ENCODE measurements at regions not wholly inside any gene's neighbourhood (a gene's known extent, or its start where the extent isn't known, plus 50 kb on each side); places are given as distances from the start of the nearest gene placed in this dataset.

DNA sequence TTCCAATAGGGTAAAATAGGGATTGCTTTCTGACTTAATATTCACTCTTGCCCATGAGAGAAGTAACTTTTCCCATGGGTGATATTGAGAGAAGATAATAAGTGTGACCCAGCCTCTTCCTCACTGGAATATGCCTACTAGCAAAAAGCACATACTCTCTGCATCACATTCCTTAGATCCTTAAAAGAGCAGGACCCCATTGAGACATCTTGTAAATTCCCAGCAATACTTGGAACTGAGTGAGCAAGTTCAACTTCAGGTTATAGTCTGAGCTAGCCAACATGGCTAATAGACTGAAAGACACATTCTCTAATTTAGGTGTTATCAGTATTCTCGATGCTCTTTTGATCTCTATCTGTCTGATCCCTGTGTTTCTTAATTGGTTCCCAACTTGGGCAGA, 1372.3 kb downstream of the STIM2 start (continued):
- TF ChIP-seq, protein P1, sequence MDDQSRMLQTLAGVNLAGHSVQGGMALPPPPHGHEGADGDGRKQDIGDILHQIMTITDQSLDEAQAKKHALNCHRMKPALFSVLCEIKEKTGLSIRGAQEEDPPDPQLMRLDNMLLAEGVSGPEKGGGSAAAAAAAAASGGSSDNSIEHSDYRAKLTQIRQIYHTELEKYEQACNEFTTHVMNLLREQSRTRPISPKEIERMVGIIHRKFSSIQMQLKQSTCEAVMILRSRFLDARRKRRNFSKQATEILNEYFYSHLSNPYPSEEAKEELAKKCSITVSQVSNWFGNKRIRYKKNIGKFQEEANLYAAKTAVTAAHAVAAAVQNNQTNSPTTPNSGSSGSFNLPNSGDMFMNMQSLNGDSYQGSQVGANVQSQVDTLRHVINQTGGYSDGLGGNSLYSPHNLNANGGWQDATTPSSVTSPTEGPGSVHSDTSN (IDR thresholded peaks at IDR 0.05): no peak
- TF ChIP-seq RCOR1 (IDR thresholded peaks at IDR 0.05; ENCODE audit: low read depth, low read length): no peak
- no peak for TF ChIP-seq GATA3 (IDR thresholded peaks at IDR 0.05; ENCODE audit: borderline replicate concordance)
- no peak for TF ChIP-seq CHD4 (IDR thresholded peaks at IDR 0.05; ENCODE audit: borderline replicate concordance)
- no peak for TF ChIP-seq FOSB (CRISPR knock-in tag; IDR thresholded peaks at IDR 0.05)
- TF ChIP-seq BHLHE40 (IDR thresholded peaks at IDR 0.05; ENCODE audit: low read depth, low read length): no peak
- TF ChIP-seq JUNB (IDR thresholded peaks at IDR 0.05): no peak
- TF ChIP-seq, protein P2, sequence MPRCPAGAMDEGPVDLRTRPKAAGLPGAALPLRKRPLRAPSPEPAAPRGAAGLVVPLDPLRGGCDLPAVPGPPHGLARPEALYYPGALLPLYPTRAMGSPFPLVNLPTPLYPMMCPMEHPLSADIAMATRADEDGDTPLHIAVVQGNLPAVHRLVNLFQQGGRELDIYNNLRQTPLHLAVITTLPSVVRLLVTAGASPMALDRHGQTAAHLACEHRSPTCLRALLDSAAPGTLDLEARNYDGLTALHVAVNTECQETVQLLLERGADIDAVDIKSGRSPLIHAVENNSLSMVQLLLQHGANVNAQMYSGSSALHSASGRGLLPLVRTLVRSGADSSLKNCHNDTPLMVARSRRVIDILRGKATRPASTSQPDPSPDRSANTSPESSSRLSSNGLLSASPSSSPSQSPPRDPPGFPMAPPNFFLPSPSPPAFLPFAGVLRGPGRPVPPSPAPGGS (IDR thresholded peaks at IDR 0.05): no peak

DNA sequence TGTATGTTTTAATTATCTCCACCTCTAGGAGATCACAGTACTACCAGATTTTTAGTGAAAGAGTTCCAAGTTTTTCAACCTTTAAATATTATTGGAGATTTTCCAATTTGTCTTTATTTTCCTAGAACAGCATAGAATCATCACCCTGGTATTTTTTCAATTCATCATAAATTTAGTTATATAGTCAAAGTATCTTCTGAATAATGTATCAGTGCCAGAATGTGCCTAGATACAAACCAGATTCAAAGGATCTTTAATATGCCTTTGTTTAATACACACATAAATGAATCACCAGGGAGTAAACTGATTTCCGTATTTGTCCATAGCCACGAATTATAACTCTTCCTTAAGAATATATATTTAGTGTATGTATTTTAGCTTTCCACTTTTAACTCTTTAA, 1373.1 kb downstream of the STIM2 start:
- H3K4me1 ChIP-seq: no peaks in the 10 kb centered on the region
- no peak for FAIRE-seq
- no peak overlapping the region for H3K4me3 ChIP-seq
- no peak for DNase-seq (ENCODE audit: low read depth in 1 of 2, low spot score in 1 of 2)
- ATAC-seq: no peak
- TF ChIP-seq JUN (IDR thresholded peaks at IDR 0.05): no peak
- TF ChIP-seq RFX5 (IDR thresholded peaks at IDR 0.05): no peak
- no peak for TF ChIP-seq FOSL2 (IDR thresholded peaks at IDR 0.05)
- no peak for TF ChIP-seq FOSL2 (CRISPR knock-in tag; IDR thresholded peaks at IDR 0.05)
- TF ChIP-seq TFCP2L1 (CRISPR knock-in tag; IDR thresholded peaks at IDR 0.05): no peak
- TF ChIP-seq PHF8 (IDR thresholded peaks at IDR 0.05; ENCODE audit: borderline replicate concordance, low read depth): no peak
- TF ChIP-seq, protein P3, sequence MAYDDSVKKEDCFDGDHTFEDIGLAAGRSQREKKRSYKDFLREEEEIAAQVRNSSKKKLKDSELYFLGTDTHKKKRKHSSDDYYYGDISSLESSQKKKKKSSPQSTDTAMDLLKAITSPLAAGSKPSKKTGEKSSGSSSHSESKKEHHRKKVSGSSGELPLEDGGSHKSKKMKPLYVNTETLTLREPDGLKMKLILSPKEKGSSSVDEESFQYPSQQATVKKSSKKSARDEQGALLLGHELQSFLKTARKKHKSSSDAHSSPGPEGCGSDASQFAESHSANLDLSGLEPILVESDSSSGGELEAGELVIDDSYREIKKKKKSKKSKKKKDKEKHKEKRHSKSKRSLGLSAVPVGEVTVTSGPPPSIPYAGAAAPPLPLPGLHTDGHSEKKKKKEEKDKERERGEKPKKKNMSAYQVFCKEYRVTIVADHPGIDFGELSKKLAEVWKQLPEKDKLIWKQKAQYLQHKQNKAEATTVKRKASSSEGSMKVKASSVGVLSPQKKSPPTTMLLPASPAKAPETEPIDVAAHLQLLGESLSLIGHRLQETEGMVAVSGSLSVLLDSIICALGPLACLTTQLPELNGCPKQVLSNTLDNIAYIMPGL (CRISPR knock-in tag; IDR thresholded peaks at IDR 0.05; ENCODE audit: borderline replicate concordance): no peak
- TF ChIP-seq MAFK (IDR thresholded peaks at IDR 0.05; ENCODE audit: partially characterized antibody): no peak
- no peak for TF ChIP-seq CHD4 (IDR thresholded peaks at IDR 0.05; ENCODE audit: borderline replicate concordance)
- TF ChIP-seq MYC (IDR thresholded peaks at IDR 0.05; ENCODE audit: borderline replicate concordance, low read length): no peak
- TF ChIP-seq, protein P4, sequence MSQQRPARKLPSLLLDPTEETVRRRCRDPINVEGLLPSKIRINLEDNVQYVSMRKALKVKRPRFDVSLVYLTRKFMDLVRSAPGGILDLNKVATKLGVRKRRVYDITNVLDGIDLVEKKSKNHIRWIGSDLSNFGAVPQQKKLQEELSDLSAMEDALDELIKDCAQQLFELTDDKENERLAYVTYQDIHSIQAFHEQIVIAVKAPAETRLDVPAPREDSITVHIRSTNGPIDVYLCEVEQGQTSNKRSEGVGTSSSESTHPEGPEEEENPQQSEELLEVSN (IDR thresholded peaks at IDR 0.05; ENCODE audit: borderline replicate concordance, low read depth): no peak
- no peaks in the 10 kb centered on the region for H3K9me3 ChIP-seq
- H3K27ac ChIP-seq: no peak overlapping the region
- 54% methylated on average over 2 of the region's 2 CpGs for WGBS (ENCODE audit: missing lambda C conversion rate)
- H3K4me2 ChIP-seq: no peak overlapping the region
- ChIA-PET POLR2A (no interaction called here), CTCF (no interaction called here)

DNA sequence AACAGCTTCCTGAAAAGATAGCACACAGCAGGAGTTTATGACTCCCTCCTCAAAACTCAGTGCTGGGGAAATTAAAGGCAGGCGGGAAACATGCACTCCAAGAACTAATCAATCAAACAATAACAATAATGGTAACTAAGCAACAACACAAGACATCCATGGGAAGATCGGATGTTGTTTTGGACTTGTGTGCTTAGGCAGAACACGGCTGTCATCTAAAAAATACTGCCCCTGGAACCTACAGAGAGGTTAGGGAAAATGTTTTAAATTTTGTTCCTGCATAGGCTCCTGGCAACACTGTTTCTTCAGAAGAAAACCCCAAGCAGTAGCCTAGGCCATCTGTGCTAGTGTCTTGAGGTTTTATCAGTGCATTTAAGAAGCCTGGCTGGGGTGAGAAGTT, 1378.2 kb downstream of the STIM2 start:
- CTCF ChIA-PET: no interaction called here
- 62% methylated on average over 3 of the region's 3 CpGs for WGBS (ENCODE audit: missing lambda C conversion rate)
- no peak for TF ChIP-seq BHLHE40 (IDR thresholded peaks at IDR 0.05; ENCODE audit: low read depth, low read length)
- TF ChIP-seq NPAS2 (CRISPR knock-in tag; IDR thresholded peaks at IDR 0.05; ENCODE audit: borderline replicate concordance): no peak
- no peak for TF ChIP-seq CHD2 (IDR thresholded peaks at IDR 0.05; ENCODE audit: low read length, partially characterized antibody)
- TF ChIP-seq SMC3 (IDR thresholded peaks at IDR 0.05): no peak
- TF ChIP-seq HOXA7 (CRISPR knock-in tag; IDR thresholded peaks at IDR 0.05): no peak
- TF ChIP-seq FOSL2 (IDR thresholded peaks at IDR 0.05): no peak
- no peak for TF ChIP-seq FOSL2 (CRISPR knock-in tag; IDR thresholded peaks at IDR 0.05)
- no peak for TF ChIP-seq GATA3 (IDR thresholded peaks at IDR 0.05; ENCODE audit: borderline replicate concordance)
- TF ChIP-seq, protein P5, sequence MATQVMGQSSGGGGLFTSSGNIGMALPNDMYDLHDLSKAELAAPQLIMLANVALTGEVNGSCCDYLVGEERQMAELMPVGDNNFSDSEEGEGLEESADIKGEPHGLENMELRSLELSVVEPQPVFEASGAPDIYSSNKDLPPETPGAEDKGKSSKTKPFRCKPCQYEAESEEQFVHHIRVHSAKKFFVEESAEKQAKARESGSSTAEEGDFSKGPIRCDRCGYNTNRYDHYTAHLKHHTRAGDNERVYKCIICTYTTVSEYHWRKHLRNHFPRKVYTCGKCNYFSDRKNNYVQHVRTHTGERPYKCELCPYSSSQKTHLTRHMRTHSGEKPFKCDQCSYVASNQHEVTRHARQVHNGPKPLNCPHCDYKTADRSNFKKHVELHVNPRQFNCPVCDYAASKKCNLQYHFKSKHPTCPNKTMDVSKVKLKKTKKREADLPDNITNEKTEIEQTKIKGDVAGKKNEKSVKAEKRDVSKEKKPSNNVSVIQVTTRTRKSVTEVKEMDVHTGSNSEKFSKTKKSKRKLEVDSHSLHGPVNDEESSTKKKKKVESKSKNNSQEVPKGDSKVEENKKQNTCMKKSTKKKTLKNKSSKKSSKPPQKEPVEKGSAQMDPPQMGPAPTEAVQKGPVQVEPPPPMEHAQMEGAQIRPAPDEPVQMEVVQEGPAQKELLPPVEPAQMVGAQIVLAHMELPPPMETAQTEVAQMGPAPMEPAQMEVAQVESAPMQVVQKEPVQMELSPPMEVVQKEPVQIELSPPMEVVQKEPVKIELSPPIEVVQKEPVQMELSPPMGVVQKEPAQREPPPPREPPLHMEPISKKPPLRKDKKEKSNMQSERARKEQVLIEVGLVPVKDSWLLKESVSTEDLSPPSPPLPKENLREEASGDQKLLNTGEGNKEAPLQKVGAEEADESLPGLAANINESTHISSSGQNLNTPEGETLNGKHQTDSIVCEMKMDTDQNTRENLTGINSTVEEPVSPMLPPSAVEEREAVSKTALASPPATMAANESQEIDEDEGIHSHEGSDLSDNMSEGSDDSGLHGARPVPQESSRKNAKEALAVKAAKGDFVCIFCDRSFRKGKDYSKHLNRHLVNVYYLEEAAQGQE (IDR thresholded peaks at IDR 0.05): no peak
- TF ChIP-seq, protein P6, sequence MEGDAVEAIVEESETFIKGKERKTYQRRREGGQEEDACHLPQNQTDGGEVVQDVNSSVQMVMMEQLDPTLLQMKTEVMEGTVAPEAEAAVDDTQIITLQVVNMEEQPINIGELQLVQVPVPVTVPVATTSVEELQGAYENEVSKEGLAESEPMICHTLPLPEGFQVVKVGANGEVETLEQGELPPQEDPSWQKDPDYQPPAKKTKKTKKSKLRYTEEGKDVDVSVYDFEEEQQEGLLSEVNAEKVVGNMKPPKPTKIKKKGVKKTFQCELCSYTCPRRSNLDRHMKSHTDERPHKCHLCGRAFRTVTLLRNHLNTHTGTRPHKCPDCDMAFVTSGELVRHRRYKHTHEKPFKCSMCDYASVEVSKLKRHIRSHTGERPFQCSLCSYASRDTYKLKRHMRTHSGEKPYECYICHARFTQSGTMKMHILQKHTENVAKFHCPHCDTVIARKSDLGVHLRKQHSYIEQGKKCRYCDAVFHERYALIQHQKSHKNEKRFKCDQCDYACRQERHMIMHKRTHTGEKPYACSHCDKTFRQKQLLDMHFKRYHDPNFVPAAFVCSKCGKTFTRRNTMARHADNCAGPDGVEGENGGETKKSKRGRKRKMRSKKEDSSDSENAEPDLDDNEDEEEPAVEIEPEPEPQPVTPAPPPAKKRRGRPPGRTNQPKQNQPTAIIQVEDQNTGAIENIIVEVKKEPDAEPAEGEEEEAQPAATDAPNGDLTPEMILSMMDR (IDR thresholded peaks at IDR 0.05): no peak
- TF ChIP-seq RAD21 (conservative IDR thresholded peaks at IDR 0.05 in 1 of 2, IDR thresholded peaks at IDR 0.05 in 1 of 2): no peak
- TF ChIP-seq, protein P7, sequence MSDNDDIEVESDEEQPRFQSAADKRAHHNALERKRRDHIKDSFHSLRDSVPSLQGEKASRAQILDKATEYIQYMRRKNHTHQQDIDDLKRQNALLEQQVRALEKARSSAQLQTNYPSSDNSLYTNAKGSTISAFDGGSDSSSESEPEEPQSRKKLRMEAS (IDR thresholded peaks at IDR 0.05): no peak
- no peak for TF ChIP-seq MYC (IDR thresholded peaks at IDR 0.05; ENCODE audit: borderline replicate concordance, low read length)

More for the DNA sequence above, 1378.2 kb downstream of the STIM2 start:
- ATAC-seq (no peak), DNase-seq (ENCODE audit: low read depth in 1 of 2, low spot score in 1 of 2) (no peak), FAIRE-seq (no peak)
- no peak overlapping the region for H3K4me3 ChIP-seq
- POLR2A ChIA-PET: no interaction called here
- H3K9me3 ChIP-seq: no peaks in the 10 kb centered on the region
- no peak overlapping the region for H3K27ac ChIP-seq
- no peak overlapping the region for H3K4me2 ChIP-seq
- H3K4me1 ChIP-seq: no peaks in the 10 kb centered on the region
